ENCODE measurements at regions not wholly inside any gene's neighbourhood (a gene's known extent, or its start where the extent isn't known, plus 50 kb on each side); places are given as distances from the start of the nearest gene placed in this dataset.

GRCh38 chr6:6771964-6772363, 183.4 kb downstream of the LY86 start:
- no peak overlapping the region for H3K27ac ChIP-seq (ENCODE audit: low read depth, low read length, poor library complexity, severe bottlenecking)
- H3K4me3 ChIP-seq (ENCODE audit: low read depth, low read length, poor library complexity, severe bottlenecking), result no peak overlapping the region
- no peaks in the 10 kb centered on the region for H3K36me3 ChIP-seq (ENCODE audit: insufficient read depth, low read length)
- no peaks in the 10 kb centered on the region for H3K4me1 ChIP-seq (ENCODE audit: insufficient read depth, low read length, poor library complexity, severe bottlenecking)
- TF ChIP-seq CTCF (conservative IDR thresholded peaks at IDR 0.05; ENCODE audit: low read length) (no peak), EZH2phosphoT487 (IDR thresholded peaks at IDR 0.05; ENCODE audit: borderline replicate concordance, low read depth, low read length) (no peak)
- H3K9me2 ChIP-seq (ENCODE audit: insufficient read depth, low read length), result no peaks in the 10 kb centered on the region
- no peak overlapping the region for H3K4me2 ChIP-seq (ENCODE audit: low read length)
- H3K9me3 ChIP-seq (ENCODE audit: low read length), result no peaks in the 10 kb centered on the region
- no TSS peak for BruUV-seq (replicated peaks)
- POLR2A ChIA-PET, result no interaction called here
- no peaks in the 10 kb centered on the region for H4K20me1 ChIP-seq (ENCODE audit: insufficient read depth, low read length)
- no peaks in the 10 kb centered on the region for H3K79me2 ChIP-seq (ENCODE audit: insufficient read depth, low read depth, low read length)
- no peak for DNase-seq (ENCODE audit: low spot score)
- CTCF ChIA-PET (ENCODE audit: unreplicated experiment), result no interaction called here
- H2AFZ ChIP-seq (ENCODE audit: low read length), result no peak overlapping the region
- intact Hi-C loops (cut with micrococcal nuclease; ENCODE audit: unreplicated experiment), result no loop called here

GRCh38 chr6:6772751-6773150, 184.2 kb downstream of the LY86 start:
- Histone ChIP-seq H2AFZ (ENCODE audit: low read length) (no peak overlapping the region), H3K27ac (ENCODE audit: low read depth, low read length, poor library complexity, severe bottlenecking) (no peak overlapping the region), H3K79me2 (ENCODE audit: insufficient read depth, low read depth, low read length) (no peaks in the 10 kb centered on the region), H3K36me3 (ENCODE audit: insufficient read depth, low read length) (no peaks in the 10 kb centered on the region), H4K20me1 (ENCODE audit: insufficient read depth, low read length) (no peaks in the 10 kb centered on the region), H3K9me3 (ENCODE audit: low read length) (no peaks in the 10 kb centered on the region), H3K4me2 (ENCODE audit: low read length) (no peak overlapping the region), H3K9me2 (ENCODE audit: insufficient read depth, low read length) (no peaks in the 10 kb centered on the region), H3K4me3 (ENCODE audit: low read depth, low read length, poor library complexity, severe bottlenecking) (no peak overlapping the region), H3K4me1 (ENCODE audit: insufficient read depth, low read length, poor library complexity, severe bottlenecking) (no peaks in the 10 kb centered on the region)
- no peak for TF ChIP-seq EZH2phosphoT487 (IDR thresholded peaks at IDR 0.05; ENCODE audit: borderline replicate concordance, low read depth, low read length)
- no peak for TF ChIP-seq CTCF (conservative IDR thresholded peaks at IDR 0.05; ENCODE audit: low read length)
- intact Hi-C loops (cut with micrococcal nuclease; ENCODE audit: unreplicated experiment), result no loop called here
- ChIA-PET CTCF (ENCODE audit: unreplicated experiment) (no interaction called here), POLR2A (no interaction called here)
- no peak for DNase-seq (ENCODE audit: low spot score)
- BruUV-seq (replicated peaks), result no TSS peak

GRCh38 chr6:6775074-6775473, 186.6 kb downstream of the LY86 start:
- no peaks in the 10 kb centered on the region for H3K9me2 ChIP-seq (ENCODE audit: insufficient read depth, low read length)
- H3K27ac ChIP-seq (ENCODE audit: low read depth, low read length, poor library complexity, severe bottlenecking), result no peak overlapping the region
- no peaks in the 10 kb centered on the region for H3K79me2 ChIP-seq (ENCODE audit: insufficient read depth, low read depth, low read length)
- TF ChIP-seq CTCF (conservative IDR thresholded peaks at IDR 0.05; ENCODE audit: low read length), result no peak
- no peak for TF ChIP-seq EZH2phosphoT487 (IDR thresholded peaks at IDR 0.05; ENCODE audit: borderline replicate concordance, low read depth, low read length)
- no peaks in the 10 kb centered on the region for H4K20me1 ChIP-seq (ENCODE audit: insufficient read depth, low read length)
- no peaks in the 10 kb centered on the region for H3K9me3 ChIP-seq (ENCODE audit: low read length)
- H3K36me3 ChIP-seq (ENCODE audit: insufficient read depth, low read length), result no peaks in the 10 kb centered on the region
- no peak overlapping the region for H3K4me3 ChIP-seq (ENCODE audit: low read depth, low read length, poor library complexity, severe bottlenecking)
- POLR2A ChIA-PET, result no interaction called here
- intact Hi-C loops (cut with micrococcal nuclease; ENCODE audit: unreplicated experiment), result no loop called here
- no peak overlapping the region for H3K4me2 ChIP-seq (ENCODE audit: low read length)
- no peaks in the 10 kb centered on the region for H3K4me1 ChIP-seq (ENCODE audit: insufficient read depth, low read length, poor library complexity, severe bottlenecking)
- CTCF ChIA-PET (ENCODE audit: unreplicated experiment), result no interaction called here
- H2AFZ ChIP-seq (ENCODE audit: low read length), result no peak overlapping the region
- BruUV-seq (replicated peaks), result no TSS peak
- no peak for DNase-seq (ENCODE audit: low spot score)
